Sigmoid colon (tissue), 6 donors: ENCODE measurements at regions not wholly inside any gene's neighbourhood (a gene's known extent, or its start where the extent isn't known, plus 50 kb on each side); places are given as distances from the start of the nearest gene placed in this dataset.

Experiments used
- DNase-seq: peaks from one replicate; pipeline ENCODE4 v3.0.0-alpha.2; 2019
- H3K27ac ChIP-seq, 4 donors: fragments of 200-600 bp; sonication (generic); one replicate each; pipeline ENCODE4 v1.5.1; 2016 to 2019; ENCODE audit warnings: mild to moderate bottlenecking in 1 of 4
- H3K27me3 ChIP-seq, 3 donors: fragments of 200-600 bp; sonication (generic); one replicate each; pipeline ENCODE4 v1.5.1; 2019; ENCODE audit warnings: mild to moderate bottlenecking in 1 of 3
- H3K36me3 ChIP-seq, 4 donors: fragments of 200-600 bp; sonication (generic); one replicate each; pipeline ENCODE4 v1.5.1; 2016 to 2019
- H3K4me1 ChIP-seq, 4 donors: fragments of 200-600 bp; sonication (generic); one replicate each; pipeline ENCODE4 v1.5.1; 2017 to 2019
- H3K4me3 ChIP-seq, 4 donors: fragments of 200-600 bp; sonication (generic); one replicate each; pipeline ENCODE4 v1.5.1; 2017 to 2019; ENCODE audit warnings: mild to moderate bottlenecking in 2 of 4, moderate library complexity in 1 of 4
- H3K9me3 ChIP-seq, 4 donors: fragments of 200-600 bp in 3 of 4; sonication (generic) in 3 of 4; one replicate each; pipeline versions ENCODE4 v1.5.1 to v1.6.1; 2013 to 2019
- EP300 ChIP-seq, 4 donors: sonication (generic); formaldehyde crosslinking; IDR thresholded peaks; one replicate each; pipeline ENCODE4 v1.6.1; 2017; ENCODE audit warnings: antibody characterized with exemption in 4 of 4
- POLR2A ChIP-seq, 2 donors: fragments of 450-650 bp; IDR thresholded peaks; one replicate each; pipeline ENCODE4 v1.6.1; 2016; ENCODE audit warnings: antibody characterized with exemption in 2 of 2, mild to moderate bottlenecking in 2 of 2, moderate library complexity in 2 of 2
- POLR2AphosphoS5 ChIP-seq, 4 donors: sonication (generic); formaldehyde crosslinking; IDR thresholded peaks; one replicate each; pipeline ENCODE4 v1.6.1; 2017; ENCODE audit warnings: antibody characterized with exemption in 4 of 4
- WGBS, 2 donors: extraction: QIAGEN DNeasy Blood & Tissue Kit; methylation state at CpG; one replicate each; pipeline ENCODE4 v1.1.7; 2013; 5-methylcytosine and 5-hydroxymethylcytosine counted together
- intact Hi-C: fragments of 100-400 bp; cut with DNase I; formaldehyde crosslinking; loops from one replicate; pipeline ENCODE4 v1.15.1; 2023
- TF ChIP-seq, protein P1 (sequence below), 4 experiments: fragments of 450-650 bp in 3 of 4; fragments of 200-600 bp in 1 of 4; IDR thresholded peaks; one replicate each; pipeline ENCODE4 v1.5.1; 2016 to 2019; ENCODE audit warnings: antibody characterized with exemption in 4 of 4, mild to moderate bottlenecking in 3 of 4, moderate library complexity in 2 of 4
- donor health status: healthy with polysubstance abuse.
- donor health status: healthy.

DNA sequence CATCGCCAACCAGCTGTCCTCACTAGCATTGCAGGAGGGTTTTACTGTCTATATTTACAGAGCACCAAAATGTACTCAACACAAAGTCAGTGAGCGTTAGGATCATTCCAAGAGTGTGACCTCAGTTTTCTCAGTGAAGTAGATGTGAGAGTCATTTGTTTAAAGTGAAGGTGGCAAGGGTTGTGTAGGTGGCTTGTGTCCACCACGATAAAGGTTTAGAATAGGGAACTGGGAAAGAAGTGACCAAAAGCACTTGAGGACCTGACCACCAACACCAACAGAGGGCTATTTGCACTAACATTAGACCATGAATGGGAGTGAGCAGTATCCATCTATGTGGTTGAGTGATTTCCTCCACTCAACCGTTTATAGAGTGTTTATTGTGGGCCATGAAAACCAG is 152.5 kb upstream of the POU2AF2 start:
- no peak overlapping the region for H3K27ac ChIP-seq
- no peaks in the 10 kb centered on the region for H3K36me3 ChIP-seq
- no peak overlapping the region for H3K4me3 ChIP-seq
- 67 to 77% methylated on average over 4 of the region's 4 CpGs for WGBS, 2 donors
- no peaks in the 10 kb centered on the region for H3K27me3 ChIP-seq
- H3K4me1 ChIP-seq, result no peaks in the 10 kb centered on the region
- DNase-seq, result no peak
- TF ChIP-seq POLR2AphosphoS5 (IDR thresholded peaks at IDR 0.05) (no peak), EP300 (IDR thresholded peaks at IDR 0.05) (no peak), POLR2A (IDR thresholded peaks at IDR 0.05) (no peak)
- TF ChIP-seq, protein P1, sequence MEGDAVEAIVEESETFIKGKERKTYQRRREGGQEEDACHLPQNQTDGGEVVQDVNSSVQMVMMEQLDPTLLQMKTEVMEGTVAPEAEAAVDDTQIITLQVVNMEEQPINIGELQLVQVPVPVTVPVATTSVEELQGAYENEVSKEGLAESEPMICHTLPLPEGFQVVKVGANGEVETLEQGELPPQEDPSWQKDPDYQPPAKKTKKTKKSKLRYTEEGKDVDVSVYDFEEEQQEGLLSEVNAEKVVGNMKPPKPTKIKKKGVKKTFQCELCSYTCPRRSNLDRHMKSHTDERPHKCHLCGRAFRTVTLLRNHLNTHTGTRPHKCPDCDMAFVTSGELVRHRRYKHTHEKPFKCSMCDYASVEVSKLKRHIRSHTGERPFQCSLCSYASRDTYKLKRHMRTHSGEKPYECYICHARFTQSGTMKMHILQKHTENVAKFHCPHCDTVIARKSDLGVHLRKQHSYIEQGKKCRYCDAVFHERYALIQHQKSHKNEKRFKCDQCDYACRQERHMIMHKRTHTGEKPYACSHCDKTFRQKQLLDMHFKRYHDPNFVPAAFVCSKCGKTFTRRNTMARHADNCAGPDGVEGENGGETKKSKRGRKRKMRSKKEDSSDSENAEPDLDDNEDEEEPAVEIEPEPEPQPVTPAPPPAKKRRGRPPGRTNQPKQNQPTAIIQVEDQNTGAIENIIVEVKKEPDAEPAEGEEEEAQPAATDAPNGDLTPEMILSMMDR (IDR thresholded peaks at IDR 0.05), result no peak
- intact Hi-C loops, result no loop called here
- no peaks in the 10 kb centered on the region for H3K9me3 ChIP-seq

GRCh38 chr11:111091321-111091938 is 154.1 kb upstream of the POU2AF2 start:
- no peaks in the 10 kb centered on the region for H3K4me1 ChIP-seq
- intact Hi-C loops, result no loop called here
- H3K27ac ChIP-seq, result no peak overlapping the region
- DNase-seq, result no peak
- no peaks in the 10 kb centered on the region for H3K27me3 ChIP-seq
- TF ChIP-seq, protein P1 (IDR thresholded peaks at IDR 0.05), result no peak
- TF ChIP-seq POLR2A (IDR thresholded peaks at IDR 0.05) (no peak), POLR2AphosphoS5 (IDR thresholded peaks at IDR 0.05) (no peak), EP300 (IDR thresholded peaks at IDR 0.05) (no peak)
- WGBS, 2 donors, result 54 to 72% methylated on average over 2 of the region's 2 CpGs
- H3K4me3 ChIP-seq, result no peak overlapping the region
- no peaks in the 10 kb centered on the region for H3K36me3 ChIP-seq
- no peaks in the 10 kb centered on the region for H3K9me3 ChIP-seq

DNA sequence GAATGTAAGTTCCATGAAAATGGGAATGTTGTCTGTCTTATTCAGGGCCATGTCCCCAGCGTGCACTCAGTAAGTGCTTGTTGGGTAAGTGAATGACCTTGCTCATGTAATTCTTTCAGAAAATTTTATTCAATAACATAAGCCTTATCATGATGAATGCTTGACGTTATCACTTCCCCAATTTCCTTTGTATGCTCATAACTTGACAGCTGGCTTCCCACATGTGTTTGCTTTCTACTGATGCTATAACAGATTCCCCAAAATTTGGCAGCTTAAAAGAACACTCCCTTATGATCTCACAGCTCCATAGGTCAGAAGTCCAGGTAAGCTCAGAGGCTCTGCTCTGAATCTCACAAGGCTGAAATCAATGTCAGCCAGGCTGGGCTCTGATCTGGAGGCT is 155.8 kb upstream of the POU2AF2 start:
- Histone ChIP-seq H3K36me3 (no peaks in the 10 kb centered on the region), H3K27me3 (no peaks in the 10 kb centered on the region), H3K4me1 (no peaks in the 10 kb centered on the region), H3K4me3 (no peak overlapping the region), H3K27ac (no peak overlapping the region), H3K9me3 (no peaks in the 10 kb centered on the region)
- DNase-seq, result no peak
- intact Hi-C loops, result loop anchor here (10.0 kb wide), 1 partner anchor 375 kb away; the partner anchor contains the start of gene ARHGAP20
- TF ChIP-seq POLR2A (IDR thresholded peaks at IDR 0.05), result no peak
- TF ChIP-seq, protein P1 (IDR thresholded peaks at IDR 0.05), result no peak
- no peak for TF ChIP-seq EP300 (IDR thresholded peaks at IDR 0.05)
- no peak for TF ChIP-seq POLR2AphosphoS5 (IDR thresholded peaks at IDR 0.05)
- WGBS, 2 donors, result 34 to 39% methylated on average over 2 of the region's 2 CpGs

GRCh38 chr11:111088847-111089355 is 156.6 kb upstream of the POU2AF2 start:
- no peaks in the 10 kb centered on the region for H3K4me1 ChIP-seq
- no peaks in the 10 kb centered on the region for H3K9me3 ChIP-seq
- no peak overlapping the region for H3K27ac ChIP-seq
- no peaks in the 10 kb centered on the region for H3K27me3 ChIP-seq
- DNase-seq, result no peak
- no peaks in the 10 kb centered on the region for H3K36me3 ChIP-seq
- no peak for TF ChIP-seq POLR2A (IDR thresholded peaks at IDR 0.05)
- TF ChIP-seq POLR2AphosphoS5 (IDR thresholded peaks at IDR 0.05), result no peak
- TF ChIP-seq EP300 (IDR thresholded peaks at IDR 0.05), result no peak
- TF ChIP-seq, protein P1 (IDR thresholded peaks at IDR 0.05), result no peak
- intact Hi-C loops, result loop anchor here (10.0 kb wide), 1 partner anchor 374 kb away; the partner anchor contains the start of gene ARHGAP20
- no peak overlapping the region for H3K4me3 ChIP-seq
- WGBS, 2 donors, result 74 to 77% methylated on average over 2 of the region's 2 CpGs
